ENCODE measurements at regions not wholly inside any gene's neighbourhood (a gene's known extent, or its start where the extent isn't known, plus 50 kb on each side); places are given as distances from the start of the nearest gene placed in this dataset.
"Not testable (repeated sequence)": the region's sequence is repeated elsewhere in the genome, so short reads cannot be mapped to it uniquely, and the experiment has no call there.

DNA sequence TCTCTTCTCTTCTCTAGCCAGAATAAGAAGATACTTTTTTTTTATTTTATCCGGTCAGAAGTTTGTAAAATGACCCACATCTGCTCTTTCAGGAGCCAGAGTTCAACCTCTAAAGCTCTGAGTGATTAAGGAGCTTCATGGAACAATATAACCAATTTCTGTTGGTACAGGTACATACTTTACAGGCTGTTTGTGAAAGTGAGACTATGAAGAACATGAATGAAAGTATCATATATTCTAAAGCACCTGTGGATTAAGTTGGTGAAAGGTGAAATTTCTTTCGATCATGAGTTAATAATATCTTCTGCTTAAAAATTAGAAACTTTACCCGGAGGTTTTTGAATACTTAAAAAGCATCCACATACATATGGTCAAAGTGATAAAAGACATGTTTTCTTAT lies 65.2 kb downstream of the DMRT2 start:
- DNase-seq, result no peak

DNA sequence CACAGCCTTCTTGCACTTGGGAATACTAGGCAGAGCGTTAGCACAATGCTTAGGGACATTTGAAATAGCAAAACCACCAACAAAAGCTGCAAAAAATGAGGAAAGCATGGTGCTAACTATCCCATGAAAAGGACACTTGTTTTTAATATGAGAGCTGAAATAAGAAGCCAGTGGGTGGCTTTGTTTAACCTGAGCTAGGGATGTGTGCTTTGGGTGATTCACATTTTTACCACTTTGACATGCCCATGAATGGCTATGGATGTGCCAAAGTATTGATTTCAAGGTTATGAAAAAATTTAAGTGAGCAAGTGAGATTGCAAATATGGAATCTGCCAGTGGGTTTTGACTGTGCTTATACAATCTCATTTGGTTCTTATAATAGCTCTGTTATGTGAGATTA lies 67.3 kb downstream of the DMRT2 start:
- DNase-seq, result no peak

DNA sequence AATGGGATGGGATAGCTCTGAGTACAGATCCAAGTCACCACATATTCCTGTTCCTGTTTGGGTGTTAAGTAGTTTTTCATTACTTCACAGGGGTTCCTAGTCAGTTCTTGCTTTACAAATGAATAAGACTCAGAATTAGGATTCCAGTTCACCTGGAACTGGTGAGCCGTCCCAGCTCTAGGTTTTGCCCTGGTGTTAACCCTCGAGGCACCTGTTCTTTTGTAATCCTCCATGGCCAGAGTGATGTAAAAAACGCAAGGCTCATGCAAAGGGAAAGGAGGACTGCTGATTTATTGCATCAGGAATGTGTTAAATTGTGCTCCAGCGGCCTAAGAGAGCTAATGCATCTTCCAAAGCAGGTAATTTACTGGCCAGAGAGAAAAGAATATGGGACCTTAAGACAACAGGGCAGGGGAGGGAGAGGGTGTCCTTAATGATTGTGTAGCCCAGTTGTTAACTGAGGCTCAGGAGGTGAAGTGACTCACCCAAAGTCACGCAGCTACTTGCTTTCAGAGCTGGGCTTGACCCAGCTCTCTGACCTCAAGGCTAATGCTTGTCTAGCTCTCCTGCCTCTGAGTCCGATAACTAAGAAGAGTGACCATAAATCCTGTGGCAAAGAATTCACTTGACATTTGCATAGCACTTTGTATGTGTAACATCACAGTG lies 70.5 kb downstream of the DMRT2 start:
- DNase-seq, result no peak

DNA sequence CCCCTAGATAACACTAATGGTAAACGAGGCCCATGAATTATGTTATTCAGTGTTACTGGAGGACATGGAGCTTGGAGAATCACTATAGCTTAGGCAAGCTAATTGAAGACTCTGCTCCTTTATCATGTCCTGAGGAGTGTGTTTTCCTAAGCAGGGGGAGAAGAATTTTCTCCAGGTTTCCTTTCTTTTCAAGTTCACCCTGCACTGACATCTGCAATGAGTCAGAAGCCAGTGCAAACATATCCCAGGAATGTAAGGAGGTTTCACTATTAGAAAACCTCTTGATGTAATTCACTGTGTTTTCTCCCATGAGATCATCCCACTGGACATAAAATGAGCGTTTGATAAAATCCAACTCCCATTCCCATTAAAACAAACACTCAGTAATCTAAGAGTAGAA lies 75.6 kb downstream of the DMRT2 start:
- DNase-seq, result no peak

DNA sequence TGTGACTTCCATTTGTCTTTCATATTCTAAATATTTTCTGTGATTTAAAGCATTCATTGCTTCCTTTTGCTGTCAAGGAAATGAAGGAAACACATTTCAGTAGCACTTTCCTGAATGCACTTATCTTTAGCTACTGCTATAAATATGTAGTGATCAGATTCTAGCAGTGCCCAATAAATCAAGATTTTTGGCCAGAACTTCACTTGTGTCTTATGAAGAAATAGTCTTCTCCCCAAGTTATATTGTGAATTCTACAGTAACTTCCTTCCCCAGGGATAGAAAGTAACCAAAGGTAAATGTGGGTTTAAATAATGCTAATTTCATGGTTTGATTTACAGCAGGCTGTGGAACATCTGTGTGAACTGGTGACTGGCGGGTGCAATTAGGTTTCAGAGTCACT lies 77.9 kb downstream of the DMRT2 start:
- DNase-seq, result no peak

DNA sequence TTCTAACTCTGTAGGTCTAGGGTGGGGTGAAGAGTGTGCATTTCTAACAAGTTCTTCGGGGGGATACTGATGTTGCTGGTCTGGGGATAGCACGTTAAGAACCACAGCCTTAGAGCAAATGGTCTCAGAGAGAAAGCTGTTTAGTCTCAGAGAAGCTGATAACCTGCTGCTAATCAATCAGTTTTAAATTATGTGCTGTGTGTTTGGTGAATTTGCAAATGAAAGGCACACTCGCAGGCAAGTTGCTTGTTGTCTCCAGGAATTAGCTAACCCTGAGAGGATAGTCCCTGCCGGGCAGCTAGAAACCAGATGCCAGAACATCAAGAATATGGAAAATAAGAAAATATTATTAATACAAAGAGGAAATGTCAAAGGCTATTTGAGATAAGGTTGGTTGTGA lies 79.2 kb downstream of the DMRT2 start:
- no peak for DNase-seq

DNA sequence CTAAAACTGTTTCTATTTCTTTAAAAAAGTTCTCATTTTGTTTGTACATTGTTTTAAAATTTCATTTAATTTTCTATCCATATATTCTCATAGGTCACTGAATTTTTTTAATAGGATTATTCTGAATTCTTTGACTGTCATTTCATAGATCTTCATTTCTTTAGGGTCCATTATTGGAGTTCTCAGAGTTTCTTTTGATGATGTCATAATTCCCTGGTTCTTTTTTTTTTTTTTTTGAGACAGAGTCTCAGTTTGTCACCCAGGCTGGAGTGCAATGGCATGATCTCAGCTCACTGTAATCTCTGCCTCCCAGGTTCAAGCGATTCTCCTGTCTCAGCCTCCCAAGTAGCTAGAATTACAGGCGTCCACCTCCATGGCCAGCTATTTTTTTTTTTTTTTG lies 89.9 kb downstream of the DMRT2 start:
- no peak for DNase-seq

DNA sequence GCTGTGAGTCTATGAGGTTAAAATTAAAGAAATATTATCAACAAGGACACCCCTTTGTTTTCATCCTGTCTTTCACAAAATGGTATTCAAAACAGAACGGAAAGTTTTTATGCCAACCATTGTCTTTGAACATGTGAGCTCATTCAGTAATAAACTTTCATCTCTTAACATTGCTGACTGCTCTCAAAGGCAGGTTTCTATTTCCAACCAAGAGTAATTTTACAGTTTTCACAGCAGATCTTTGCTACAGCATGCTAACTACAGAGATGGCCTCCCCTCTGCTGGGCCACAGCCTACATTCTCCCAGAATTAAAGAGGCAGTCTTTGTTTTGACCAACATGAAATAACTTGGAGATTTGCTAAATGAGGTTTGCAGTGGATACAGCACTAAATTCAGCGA lies 101.5 kb downstream of the DMRT2 start:
- no peak for DNase-seq

DNA sequence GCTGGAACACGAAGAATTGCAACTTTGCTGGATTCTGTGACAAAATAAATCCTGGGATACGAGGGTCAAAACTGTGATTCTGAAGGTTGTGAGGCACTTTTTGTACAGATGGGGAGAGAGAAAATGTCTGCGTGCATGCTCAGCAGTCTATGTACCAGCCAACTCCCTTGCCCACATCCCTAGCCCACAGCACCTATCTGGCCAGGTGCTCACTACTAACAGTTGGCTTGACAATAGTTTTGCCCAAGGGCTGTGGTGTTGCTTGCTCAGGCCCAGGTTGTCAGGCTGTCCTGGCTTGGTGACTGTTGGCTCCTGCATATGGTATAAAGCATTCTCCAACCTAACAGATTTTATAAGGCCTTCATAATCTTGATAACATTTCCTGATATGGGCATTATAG lies 102.0 kb downstream of the DMRT2 start:
- DNase-seq, result no peak

DNA sequence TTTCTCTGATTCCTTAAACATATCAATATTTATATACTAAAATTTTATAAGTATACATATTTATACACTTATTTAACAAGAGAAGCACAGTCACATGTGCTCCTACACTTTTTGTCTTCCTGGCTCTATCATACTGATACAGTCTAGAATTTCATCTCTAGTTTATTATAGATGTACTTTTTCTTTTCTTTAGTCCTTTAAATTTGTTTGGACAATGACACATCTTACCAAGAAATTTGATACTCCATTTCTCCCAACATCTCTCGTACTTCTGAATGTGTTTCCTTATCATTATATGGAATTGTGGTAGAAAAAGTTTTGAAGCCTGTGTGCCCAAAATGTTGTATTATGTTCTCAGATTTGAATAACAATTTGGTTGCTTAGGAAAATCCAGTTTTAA lies 104.6 kb downstream of the DMRT2 start:
- DNase-seq, result no peak

DNA sequence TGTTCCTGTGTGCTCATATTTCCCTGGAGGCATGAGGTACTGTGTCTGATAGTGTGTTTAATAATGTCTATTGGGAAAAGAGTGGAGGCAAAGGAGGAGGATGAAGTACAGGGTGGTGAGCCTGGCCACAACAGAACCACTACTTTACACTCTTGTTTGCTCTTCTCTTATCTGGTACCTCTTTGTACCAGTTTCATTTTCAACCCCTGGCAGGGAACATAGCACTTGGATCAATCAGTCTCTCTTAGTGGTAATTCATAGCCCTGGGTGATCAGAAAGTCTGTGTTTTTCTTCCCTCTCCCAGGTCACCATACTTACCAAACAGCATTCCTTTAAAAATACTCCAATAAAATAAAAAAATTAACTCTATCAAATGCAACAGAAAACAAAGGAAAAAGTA lies 105.4 kb downstream of the DMRT2 start:
- DNase-seq, result no peak

DNA sequence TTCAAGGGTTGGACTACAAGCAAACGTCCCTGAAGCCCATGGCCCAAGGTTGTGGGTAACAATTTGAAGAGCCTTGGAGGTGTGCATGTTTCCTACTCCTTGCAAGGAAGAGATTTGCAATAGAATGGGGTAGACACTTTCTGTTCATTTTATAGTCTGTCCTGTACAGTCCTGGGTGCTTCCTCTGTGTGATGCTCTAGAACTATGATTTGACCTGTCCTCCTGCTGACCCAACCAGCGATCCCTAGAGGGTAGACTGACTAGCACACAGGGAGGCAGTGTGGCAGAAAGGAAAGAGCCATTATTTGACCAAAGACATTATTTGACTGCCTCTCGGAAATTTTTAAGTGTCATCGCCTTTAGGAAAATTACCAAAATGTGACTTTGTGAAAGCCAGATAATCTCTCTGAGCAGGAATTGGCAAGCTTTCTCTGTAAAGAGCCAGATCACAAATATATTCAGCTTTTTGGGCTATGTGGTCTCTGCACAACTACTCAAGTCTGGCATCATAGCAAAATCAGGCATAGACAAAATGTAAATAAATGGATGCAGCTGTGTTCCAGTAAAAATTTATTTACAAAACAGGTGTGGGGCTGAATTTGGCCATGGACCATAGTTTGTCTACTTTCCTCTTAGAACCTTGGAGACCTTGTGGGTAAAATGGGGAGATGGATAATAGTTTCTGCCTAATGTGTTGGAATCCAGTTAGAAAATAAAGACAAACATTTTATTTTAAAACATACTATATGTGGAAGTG lies 106.8 kb downstream of the DMRT2 start:
- DNase-seq, result no peak

DNA sequence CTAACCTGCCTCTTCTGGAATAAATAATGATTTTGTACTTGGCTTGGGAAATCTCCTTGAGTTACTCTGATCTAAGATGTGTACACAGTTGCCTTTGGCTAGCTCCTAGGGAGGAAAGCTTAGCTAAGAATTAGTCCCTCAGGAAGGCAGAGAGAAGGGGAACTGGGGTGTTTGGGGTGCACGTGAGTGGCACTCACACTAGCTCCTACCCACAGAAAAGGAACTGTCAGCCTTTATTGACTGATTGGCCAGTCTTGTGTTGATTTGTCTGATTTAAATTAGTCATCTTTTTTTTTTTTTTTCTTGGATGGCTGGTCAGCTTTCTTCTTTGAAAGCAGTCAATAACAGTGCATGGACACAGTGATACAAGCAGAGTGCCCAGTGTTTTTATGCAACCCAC lies 107.7 kb downstream of the DMRT2 start:
- no peak for DNase-seq

DNA sequence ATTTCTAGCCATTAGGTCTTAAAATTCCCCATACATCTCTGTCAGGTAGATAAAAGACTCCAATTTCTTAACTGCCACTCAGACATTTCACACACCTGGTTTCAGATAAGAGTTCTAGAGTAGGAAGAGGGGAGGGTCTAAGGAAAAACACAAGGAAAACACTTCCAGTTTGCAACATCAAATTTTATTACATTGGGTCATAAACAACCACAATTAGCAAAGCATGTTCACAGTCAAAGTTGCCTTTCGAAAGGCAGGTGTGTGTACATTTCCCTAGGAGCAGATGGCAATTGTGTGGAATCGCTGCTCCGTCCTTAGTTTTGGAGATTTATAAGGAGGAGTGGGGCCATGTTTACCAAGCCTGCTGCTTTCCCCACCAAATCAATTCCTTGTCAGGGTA lies 120.8 kb downstream of the DMRT2 start:
- no peak for DNase-seq

DNA sequence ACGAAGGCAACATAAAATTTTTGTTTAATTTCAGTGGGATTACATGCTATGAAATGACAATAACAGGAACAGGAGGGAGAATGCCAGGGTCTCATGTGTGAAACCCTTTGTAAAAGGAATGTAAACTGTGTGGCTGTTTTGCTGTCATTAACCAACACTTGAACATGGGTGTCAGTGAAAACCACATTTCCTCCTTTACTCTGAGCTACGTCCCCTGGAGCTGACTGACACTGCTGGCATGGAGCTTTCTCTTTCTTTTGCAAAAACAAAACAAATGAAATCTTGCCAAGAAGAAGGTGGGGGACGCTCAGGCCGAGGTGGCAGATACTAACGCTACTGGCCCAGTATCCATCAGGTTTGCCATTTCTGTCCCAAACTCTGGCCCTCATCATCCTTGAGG lies 121.4 kb downstream of the DMRT2 start:
- DNase-seq, result peak; percentile 1

DNA sequence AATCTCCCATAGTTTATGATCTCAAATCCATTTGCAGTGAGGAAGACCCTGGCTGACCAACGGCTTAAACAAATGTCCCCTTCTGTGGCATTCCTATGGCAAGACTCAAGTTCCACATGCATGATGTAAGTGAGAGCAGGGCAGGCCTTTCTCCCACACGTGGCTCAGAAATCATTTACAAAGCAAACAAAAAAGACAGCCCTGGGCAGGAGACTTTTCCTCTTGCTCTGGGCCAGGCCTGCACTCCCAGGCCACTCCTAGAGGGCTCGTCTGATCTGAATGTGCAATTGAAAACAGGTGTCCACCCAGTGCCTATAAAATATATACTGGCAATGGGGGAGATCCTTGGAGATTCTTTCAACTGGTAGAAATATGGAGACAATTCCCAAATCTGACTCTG lies 123.1 kb downstream of the DMRT2 start:
- DNase-seq, result no peak

DNA sequence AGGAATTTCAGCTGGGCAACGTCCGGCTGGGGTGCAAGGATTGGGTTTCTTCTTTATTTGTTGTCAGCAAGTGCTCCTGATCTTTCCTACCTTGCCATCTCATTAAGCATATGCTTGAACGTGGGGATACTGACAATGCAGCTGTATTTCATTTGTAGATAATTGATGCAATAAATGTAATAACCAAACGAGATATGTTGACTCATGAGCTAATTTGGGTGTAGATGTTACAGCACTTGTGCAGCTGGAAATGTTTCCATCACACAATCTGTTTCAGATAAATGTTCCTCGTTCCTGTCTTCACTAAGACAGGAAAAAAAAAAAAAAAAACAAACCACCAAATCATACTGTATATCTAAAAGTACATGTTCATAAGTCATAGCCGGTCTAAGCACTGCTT lies 123.8 kb downstream of the DMRT2 start:
- no peak for DNase-seq

DNA sequence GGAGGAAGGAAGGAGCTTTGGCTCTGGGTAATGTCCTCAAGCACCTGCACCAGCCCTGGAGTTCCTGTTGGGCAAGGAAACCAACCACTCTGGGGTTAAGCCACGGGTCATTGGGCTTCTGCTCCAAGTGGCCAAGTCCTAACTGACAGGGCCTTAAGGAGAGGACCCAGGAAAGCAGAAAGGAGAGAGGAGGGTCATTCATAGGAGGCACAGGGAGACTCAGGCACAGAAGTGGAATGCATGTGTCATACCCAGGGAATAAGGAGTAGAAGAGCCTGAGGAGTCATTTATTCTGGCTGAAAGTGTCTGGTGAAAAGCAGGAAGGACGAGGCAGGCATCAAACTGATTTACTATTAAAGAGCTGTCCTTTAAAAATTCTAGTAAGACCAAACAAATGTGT lies 129.2 kb downstream of the DMRT2 start:
- DNase-seq, result no peak

DNA sequence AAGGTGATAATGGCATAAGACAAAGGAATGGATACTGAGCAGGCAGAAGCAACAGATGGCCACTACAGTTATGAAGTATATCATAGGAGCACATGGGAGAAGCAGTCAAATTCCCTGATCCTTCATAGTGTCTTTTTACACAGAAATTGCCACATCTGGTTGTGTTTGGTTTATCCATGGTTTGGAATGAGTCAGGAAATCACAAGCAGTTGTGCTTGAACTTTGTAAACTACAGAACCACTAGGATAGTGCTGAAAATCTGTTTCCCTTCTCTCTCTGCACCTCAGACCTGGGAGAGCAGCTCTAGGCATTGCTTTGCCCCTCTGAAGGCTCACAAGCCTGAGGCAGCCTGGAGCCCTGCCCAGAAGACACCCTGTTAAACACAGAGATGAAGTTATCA lies 134.0 kb downstream of the DMRT2 start:
- DNase-seq, result no peak

DNA sequence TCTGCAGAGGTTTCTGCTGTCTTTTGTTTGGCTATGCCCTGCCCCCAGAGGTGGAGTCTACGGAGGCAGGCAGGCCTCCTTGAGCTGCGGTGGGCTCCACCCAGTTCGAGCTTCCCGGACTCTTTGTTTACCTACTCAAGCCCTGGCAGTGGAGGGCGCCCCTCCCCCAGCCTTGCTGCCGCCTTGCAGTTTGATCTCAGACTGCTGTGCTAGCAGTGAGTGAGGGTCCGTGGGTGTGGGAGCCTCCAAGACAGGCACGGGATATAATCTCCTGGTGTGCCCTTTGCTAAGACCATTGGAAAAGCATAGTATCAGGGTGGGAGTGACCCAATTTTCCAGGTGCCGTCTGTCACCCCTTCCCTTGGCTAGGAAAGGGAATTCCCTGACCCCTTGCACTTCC lies 137.0 kb downstream of the DMRT2 start:
- DNase-seq, result not testable (repeated sequence)

DNA sequence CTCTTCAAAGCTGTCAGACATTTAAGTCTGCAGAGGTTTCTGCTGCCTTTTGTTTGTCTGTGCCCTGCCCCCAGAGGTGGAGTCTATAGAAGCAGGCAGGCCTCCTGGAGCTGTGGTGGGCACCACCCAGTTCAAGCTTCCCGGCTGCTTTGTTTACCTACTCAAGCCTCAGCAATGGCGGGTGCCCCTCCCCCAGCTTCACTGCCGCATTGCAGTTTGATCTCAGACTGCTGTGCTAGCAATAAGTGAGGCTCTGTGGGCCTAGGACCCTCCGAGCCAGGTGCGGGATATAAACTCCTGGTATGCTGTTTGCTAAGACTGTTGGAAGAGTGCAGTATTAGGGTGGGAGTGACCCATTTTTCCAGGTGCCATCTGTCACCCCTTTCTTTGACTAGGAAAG lies 145.5 kb downstream of the DMRT2 start:
- DNase-seq, result not testable (repeated sequence)

DNA sequence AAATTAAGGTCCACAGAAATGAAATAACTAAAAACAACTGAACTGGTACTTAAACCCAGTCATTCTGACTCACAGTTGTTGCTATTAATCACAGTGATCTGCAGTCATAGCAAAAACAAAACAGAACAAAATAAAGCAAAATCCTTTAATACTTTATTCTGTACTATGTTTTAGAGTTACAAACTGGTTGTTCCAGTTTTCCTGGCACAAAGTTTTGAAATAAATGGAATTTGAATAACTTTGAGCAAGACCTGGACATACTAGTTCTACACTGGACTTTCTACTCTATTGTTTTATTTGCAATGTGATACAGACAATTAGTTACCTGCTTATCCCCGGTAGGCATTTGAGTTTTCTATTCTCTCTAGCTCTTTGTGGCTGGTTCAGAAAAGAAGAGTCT lies 147.9 kb downstream of the DMRT2 start:
- no peak for DNase-seq

DNA sequence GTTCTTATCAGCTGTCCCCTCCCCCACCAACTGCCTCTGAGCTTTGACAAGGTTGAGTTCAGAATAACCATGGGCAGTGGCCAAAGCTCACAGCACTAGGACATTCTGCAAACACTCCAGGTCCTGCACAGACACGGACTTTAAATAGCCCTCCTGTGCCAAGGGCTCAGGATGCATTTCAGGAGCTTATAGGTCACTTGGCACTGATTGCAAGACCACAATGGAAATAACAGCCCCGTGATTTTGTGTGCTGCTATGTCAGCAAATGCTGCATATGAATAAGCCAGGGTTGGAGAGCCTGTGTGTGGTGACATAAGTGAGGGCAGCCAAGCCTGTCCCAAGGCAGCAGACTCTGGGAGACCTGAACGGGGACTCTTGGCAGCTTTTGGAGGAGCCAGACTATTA lies 150.7 kb downstream of the DMRT2 start:
- DNase-seq, result no peak

DNA sequence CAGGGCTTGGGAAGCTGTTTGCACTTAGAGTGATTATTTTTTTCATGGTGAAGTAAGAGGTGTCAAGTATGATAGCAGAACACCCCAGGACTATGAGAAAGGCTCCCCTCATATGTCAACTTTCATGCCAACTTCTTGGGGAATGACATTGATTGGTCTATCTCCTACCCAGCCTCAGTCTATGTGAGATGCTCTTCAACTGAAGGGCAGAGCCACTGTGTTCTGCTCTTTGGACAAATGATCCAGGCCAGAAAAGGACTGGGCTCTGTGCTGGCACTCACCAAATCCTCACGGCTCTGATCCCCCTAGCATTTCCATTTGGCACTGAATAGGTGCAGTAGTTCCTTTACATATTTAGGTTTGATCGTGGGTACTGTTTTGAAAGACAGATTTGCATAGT lies 151.1 kb downstream of the DMRT2 start:
- no peak for DNase-seq

DNA sequence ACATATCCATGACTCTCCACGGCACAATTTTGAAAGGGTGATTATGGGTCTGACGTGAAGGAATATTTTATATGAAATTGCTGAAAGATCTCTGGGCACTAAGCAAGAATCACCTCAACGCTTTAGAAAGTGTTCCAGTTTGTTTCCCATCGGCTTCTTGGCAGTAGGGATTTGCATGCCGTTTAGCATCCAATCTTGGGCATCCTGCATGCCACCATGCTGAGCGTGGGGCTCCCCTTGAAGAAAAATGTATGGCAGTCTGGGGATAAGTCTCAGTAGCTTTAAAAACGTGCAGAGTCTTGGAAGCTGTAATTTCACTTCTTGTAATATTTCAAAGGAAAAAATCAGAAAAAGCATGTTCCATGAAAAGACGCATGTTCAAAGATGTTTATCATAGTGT lies 151.7 kb downstream of the DMRT2 start:
- no peak for DNase-seq
